Inflammatory macrophage treated with lipopolysaccharide for 1 hour (primary cell): ENCODE measurements at regions not wholly inside any gene's neighbourhood (a gene's known extent, or its start where the extent isn't known, plus 50 kb on each side); places are given as distances from the start of the nearest gene placed in this dataset.
A peak's percentile ranks its signal among the peaks of the same experiment; 100 is the strongest.

ENCODE experiments used
- DNase-seq, 2 donors: peaks; one replicate each; pipeline ENCODE4 v3.0.0-alpha.2; 2020 to 2022

DNA sequence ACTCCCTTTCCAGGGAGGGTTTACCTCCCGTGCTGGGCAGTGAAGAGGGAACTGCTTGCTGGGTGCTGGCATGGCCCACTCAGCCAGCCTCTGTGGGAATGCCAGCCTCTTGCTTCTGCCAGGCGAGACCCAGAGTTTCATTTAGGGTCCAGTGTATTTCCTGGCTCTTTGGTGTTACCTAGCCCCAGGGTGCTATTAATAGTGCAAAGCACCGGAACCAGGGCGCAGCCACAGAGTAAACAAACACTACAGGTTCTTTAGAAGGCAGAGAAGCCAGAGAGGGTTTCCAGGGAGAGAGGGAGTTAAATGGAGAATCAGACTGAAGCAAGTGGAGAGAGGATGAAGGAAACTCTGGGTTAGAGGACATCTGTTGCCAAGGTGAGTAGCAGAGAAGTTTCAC is 74.9 kb upstream of the SPATA13 start:
- DNase-seq: no peak

DNA sequence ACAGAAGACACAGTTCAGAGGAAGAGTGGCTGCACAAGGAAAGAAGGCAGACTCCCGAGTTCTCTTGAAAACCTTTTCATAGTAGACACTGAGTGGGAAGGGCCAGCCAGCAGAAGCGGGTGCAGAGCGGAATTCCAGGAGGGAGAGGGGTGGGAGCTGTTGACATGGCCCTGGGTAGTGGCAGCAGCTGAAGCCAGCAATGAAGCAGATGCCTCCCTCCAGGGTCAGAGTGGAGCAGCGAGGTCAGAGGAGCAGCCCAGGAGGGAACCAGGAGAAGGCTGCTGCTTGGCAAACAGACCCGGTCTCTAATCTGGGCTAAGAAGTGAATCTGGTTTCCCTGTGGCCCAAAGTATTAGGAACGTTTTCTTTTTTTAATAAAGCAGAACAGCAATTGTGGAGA is 73.9 kb upstream of the SPATA13 start:
- DNase-seq: no peak

DNA sequence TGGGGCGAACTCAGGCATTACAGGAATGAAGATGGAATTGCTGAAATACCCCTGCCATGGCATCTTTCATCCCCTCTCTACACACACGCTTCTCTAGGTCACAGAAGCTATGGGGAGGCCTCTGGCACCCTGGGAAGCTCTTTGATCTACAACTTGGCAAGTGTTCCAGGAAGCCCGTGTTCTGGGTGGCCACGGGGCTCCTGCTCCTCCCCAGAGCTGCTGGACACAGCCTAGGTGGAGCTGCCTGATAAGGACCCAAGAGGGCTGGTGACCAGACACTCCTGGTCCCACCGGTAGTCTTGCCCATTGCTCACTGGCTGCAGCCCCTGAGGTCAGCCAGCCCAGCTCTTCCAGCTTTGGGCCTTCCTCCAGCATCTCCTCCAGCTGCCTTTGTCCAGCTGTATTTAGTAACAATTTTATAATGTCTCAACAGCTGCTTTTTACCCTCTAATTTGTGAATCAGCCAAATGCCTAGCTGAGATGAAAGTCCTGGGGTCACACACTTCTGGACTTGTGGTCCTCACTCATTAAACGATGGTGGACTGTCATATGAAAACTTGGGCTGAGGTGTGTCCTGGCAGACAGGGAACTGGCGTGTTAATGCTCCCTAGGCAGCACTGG is 72.8 kb upstream of the SPATA13 start:
- no peak for DNase-seq

DNA sequence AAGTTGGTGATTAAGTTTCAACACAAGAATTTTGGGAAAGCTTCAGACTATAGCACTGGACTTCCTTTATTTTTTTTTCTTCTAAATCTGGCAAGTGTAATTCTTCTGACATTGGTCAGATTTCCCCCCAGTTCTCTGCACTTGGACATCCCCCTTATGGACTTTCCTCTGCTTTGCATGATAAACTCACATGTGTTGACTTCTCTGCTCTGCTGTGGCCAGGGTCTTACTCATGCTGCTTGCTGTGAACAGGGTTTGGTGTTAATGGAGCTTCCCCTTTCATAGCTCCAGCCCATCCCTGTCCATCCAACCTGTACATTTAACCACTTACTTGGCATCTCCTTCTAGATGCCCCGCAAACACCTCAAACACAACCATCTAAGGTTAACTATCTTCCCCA is 70.5 kb upstream of the SPATA13 start:
- peak; percentile 13 to 52 for DNase-seq

DNA sequence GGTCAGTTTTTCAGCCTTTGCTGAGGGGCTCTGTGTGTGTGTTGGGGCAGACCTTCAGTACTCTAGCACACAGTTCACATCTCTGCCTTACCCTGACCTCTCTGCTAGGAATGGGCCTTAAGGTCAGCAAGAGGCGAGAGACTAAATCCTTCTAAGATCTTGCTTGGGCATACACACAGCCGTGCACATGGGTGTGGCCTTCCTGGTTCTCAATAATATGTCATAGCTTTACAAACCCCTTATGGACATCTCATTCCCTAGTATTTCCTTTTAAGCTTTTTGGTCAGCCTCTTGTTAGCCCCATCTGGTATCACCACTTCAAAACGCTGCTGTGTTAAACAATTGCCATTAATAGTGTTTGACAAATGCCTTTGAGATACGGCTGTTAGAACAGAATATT is 69.4 kb upstream of the SPATA13 start:
- DNase-seq: no peak

DNA sequence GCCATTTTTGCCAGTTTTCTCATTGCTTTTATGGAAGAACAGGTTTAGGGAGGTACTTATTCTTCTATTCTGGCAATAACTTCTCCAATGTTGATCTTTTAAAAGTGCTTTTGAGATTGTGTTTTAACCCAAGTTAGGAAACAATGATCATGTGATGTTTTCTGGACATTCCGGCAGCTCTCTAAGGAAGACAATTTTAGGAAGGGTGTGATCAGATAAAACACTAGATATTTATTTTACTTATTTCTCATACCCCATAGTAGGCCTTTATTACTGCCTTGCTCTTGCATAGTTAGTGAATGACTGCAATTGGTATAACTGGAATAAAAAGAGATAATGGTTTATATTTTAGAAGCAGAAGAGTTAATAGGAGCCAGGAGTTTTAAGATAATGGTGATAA is 68.4 kb upstream of the SPATA13 start:
- peak; percentile 25 to 40 for DNase-seq

DNA sequence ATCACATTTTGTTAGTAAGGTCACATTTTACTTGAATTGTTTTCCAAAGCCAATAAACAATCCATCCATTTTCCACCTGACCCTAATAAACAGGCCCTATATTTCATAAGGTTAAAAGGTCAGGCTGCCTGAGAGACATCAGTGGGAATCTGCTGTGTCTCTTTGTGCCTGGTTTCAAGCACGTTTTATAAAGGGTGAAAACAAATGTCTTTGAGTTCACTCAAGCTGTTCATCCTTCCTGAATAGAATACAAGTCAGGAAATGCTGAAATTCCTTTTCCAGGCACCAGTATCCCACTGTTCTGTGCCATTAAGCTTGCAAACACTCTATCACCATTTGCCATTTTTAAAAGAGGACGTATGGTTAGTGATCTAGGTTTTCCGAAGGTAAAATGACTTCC is 67.5 kb upstream of the SPATA13 start:
- DNase-seq: no peak

DNA sequence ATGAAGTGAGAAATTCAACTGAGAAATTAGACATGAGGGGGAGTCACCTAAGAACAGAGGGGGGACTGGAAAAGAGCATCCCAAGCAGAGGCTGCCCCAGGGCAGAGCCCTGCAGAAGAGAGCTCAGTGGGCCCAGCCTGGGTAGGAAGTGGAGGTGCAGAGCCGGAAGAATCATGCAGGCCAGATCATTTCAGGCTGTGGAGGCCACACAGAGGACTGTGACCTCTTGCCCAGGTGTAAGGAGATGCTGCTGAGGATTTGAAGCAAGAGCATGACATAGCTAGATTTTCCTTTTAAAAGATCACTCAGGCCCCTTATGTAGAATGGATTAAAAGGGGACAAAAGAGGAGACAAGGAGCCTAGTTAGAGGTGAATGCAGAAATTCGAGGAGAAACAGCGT is 63.9 kb upstream of the SPATA13 start:
- no peak for DNase-seq

DNA sequence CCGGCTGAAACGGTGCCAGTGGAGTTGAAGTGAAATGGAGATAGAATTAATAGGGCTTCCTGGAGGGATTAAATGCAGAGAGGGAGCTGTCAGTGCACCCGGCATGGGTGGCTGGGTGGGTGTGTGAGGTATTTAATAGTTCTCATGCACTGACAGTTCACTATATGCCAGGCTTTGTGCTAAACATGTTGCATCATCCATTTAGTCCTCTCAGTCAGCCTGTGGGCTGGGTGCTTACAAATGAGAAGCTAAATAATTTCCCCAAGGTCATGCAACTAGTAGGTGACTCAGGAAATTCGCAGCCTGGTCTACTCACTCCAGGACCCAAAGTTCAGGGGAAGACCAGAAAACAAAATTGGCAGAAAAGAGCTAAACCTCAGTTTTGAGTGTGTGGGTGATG is 63.5 kb upstream of the SPATA13 start:
- DNase-seq: peak; percentile 34 to 75

DNA sequence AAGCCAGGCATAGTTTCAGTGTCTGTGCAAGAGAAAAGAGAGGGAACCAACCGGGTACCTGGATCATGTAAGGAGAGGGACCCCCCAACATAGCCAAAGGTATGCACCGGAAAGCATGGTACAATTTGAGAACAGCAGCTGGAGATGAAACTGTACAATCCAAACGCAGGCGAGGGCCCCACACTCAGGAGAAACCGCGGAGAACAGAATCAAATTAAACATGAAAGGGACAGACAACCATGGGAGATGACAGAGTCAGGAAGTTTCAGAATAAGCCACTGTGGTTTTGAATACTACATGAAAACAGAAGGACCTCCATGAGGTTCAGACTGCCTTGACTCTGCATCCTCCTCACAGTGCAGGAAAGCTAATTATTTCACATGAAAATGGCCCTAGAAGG is 62.9 kb upstream of the SPATA13 start:
- DNase-seq: no peak

DNA sequence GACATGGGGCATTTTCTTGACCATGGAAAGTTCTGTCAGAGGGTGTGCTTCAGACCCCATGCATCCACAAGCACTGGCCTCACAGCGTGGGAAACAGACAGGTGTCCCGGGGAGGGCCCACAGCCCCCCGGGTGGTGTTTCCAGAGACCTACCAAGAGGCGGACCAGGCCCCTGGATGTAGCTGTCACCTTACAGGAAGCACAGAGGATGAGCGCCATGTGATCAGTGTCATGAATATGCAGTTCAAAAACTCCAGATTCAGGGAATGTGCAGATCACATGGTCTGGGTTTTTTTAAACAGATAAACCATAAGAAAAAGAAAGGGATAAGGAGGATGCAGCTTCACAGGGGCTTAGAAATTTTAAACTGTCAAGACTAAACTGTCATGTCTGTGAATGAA is 61.0 kb upstream of the SPATA13 start:
- no peak for DNase-seq

DNA sequence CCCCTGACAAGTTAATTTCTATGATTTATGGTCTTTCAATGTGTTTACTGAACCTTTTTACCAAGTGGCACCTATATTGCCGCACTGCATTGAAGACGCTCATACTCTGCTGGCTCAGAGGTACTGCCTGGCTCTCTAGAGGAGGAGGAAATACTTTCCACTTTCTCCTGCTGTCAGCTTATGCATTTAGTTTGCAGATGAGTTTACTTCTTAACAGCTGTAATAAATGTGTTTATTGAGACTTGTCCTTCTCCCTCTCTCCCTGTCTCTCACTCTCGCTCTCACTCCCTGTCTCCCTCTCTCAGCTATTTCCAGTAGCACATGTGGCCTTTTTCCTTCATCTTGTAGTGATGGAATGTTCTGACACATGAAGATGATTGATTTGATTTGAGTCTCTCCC is 60.3 kb upstream of the SPATA13 start:
- DNase-seq: no peak

DNA sequence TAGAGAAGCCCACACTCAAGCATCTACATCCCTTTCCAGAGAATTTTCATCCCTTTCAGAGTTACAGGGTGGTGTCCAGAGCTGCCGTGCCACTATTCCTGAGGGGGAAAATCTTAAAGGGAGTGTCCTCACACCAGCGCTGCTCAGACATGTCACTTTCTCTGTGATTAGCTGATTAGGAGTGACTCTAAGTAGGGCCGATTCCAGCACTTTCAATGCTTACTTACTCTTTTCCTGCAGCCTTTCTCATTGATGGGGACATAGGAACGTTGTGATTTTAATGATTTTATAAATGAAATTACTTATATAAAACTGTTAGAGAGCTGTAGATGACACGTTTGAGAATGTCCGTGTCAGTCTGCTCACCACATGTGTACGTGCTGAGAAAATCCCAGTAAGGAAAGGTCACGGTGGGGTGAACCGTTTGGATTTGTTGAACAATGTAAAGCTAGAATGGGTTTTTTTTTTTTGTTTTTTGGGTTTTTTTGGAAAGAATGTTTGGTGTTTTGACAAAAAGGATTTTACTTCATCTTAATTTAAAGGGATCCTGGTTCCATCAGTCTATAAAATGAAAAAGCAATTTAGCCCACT is 56.6 kb upstream of the SPATA13 start:
- no peak for DNase-seq

DNA sequence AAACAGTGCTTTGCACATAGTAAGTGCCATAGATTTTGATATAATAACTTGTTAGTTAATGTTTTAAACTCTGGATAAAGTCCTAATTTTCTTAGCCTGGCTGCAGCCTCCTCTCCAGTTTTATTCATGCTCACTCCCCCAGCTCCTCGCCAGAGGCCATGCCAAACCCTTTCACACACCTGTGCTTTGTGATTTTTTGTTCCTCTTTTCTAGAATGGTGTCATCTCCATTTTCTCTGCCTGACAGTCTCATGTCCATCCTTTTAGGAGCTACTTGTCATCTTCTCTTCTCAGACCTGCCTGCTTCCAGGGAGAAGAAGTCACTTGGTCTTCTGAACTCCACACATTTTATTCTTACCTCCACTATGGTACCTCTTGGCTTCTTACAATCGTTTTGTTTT is 55.8 kb upstream of the SPATA13 start:
- no peak for DNase-seq

DNA sequence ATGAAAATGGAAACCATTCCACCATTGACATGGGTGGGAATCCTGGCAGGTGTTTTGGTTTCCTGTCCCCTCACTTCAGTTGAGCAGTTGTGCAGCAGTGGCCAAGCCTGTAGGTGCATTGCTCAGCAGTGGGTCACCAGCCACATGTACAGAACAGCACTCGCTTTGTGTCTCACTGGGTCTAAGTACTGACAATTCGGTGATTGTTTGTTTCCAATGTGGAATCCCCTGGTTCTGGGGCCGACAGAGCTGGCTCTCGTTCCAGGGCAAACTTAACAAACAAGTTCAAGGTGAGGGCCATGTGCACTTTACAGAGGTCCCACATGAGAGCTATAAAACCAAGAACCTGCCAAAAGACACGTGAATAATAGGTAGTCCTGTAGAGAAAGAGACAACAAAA is 54.1 kb upstream of the SPATA13 start:
- DNase-seq: no peak

DNA sequence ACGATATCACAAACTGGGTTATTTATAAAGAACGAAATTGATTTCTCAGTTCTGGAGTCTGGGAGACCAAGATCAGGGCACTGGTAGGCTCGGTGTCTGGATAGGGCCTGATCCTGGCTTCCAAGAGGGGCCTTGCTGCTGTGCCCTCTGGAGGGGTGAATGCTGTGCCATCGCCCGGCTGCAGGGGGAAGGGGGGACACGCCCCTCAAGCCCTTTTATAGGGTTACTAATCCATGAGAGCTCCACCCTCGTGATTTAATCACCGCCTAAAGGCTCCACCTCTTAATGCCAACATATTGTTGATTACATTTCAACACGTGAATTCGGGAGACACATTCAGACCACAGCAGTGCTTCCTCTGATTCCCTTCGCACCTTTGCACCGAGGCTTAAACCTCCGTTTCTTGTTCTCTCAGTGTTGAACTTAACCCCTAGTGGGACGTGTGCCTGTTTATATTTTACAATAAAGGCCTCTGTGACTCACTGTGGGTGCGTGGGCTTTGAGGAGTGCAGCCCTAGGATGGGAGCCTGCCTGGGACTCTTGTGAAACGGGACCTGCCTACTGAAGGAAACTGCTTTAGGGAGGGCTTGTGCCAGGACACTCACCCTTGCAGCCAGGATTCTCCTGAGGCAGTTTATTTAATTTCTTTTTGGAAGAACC is 52.4 kb upstream of the SPATA13 start:
- no peak for DNase-seq

DNA sequence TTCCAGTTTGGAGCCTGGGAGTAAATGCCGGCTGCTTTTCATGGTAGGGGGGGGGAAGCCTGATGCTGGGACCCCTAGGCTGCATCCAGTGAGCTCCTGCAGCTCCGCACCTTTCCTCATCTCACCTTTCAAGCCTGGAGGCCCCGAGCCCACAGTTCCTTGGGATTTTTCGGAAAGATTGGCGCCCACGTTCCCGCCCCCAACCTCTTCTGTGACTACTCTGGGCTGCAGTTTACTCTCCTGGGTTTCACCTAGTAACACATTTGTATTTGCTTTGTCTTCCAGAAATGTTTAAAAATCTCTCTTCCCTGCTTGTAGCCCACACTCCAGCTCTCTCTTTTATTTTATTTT is 51.9 kb upstream of the SPATA13 start:
- DNase-seq: no peak

DNA sequence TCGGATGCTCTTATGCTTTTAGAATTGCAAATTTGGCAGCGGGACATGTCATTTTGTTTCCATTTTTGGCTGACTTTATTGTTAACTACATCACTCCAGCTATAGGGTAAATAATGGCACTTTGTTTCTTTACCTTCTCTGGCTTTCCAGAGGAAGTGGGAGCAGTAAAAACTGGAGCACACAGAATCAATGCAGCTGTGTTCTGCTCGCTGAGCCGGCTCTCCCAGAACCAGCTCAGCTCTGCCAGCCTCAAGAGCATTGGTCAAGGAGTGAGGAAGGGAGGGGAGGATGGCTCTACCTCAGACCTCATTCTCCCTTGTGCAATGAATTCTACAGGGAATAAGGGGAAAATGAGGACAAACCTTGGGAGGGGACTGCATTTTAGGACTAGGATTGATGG is 50.5 kb upstream of the SPATA13 start:
- no peak for DNase-seq
